Testis (tissue), 2 donors: ENCODE measurements at regions not wholly inside any gene's neighbourhood (a gene's known extent, or its start where the extent isn't known, plus 50 kb on each side); places are given as distances from the start of the nearest gene placed in this dataset.

ENCODE experiments used
- POLR2A ChIP-seq: fragments of 450-650 bp; IDR thresholded peaks from one replicate; pipeline ENCODE4 v1.6.1; 2017; ENCODE audit warnings: antibody characterized with exemption, mild to moderate bottlenecking, moderate library complexity
- TF ChIP-seq, protein P1 (sequence below), 3 experiments: fragments of 450-650 bp in 2 of 3; fragments of 200-600 bp in 1 of 3; sonication (generic) in 1 of 3; IDR thresholded peaks; one replicate each; pipeline ENCODE4 v1.5.1; 2016 to 2019; ENCODE audit warnings: antibody characterized with exemption in 3 of 3, mild to moderate bottlenecking in 2 of 3, moderate library complexity in 1 of 3

DNA sequence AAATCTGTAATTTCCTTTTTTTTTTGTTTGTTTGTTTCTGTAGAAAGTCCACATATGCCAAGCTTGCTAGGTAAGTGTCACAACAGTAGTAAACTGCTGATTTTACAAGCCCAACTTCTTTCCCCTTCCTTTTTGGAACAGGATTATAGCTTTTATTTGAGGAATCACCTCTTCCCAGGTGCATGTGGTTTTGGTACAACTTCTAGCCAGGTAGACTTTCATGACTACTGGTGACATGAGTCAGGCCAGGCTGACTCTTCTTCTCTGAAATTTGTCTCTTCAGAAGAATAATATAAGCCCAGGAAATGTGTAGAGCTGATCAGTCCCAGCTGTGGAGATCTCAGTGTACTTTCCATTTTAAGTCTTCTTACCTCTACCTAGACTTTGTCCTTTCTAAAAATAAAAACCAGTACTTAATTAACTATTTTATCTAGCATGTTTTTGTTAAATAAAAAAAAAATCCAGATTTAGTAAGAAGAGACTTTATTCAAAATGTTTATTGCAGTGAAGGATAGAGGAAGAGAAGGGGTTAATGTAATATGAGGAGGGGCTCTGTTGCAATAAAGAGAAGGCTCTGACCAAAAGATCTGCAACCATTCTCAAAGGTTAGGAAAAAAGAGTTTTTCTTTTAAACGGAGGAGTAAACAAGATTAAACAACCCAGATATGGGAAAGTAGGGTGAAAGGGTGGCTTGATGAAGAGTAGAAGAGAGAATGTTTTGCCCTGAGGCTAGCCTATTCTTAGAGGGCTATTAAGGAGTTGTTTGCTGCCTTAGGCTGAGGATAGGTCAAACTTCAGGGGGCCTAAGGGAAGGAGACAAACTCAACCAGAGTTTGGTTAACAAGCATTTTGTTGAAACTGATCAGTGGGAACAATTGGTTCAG is 664.2 kb downstream of the SORCS1 start:
- TF ChIP-seq, protein P1, sequence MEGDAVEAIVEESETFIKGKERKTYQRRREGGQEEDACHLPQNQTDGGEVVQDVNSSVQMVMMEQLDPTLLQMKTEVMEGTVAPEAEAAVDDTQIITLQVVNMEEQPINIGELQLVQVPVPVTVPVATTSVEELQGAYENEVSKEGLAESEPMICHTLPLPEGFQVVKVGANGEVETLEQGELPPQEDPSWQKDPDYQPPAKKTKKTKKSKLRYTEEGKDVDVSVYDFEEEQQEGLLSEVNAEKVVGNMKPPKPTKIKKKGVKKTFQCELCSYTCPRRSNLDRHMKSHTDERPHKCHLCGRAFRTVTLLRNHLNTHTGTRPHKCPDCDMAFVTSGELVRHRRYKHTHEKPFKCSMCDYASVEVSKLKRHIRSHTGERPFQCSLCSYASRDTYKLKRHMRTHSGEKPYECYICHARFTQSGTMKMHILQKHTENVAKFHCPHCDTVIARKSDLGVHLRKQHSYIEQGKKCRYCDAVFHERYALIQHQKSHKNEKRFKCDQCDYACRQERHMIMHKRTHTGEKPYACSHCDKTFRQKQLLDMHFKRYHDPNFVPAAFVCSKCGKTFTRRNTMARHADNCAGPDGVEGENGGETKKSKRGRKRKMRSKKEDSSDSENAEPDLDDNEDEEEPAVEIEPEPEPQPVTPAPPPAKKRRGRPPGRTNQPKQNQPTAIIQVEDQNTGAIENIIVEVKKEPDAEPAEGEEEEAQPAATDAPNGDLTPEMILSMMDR (IDR thresholded peaks at IDR 0.05), result no peak
- no peak for TF ChIP-seq POLR2A
